ENCODE measurements at regions not wholly inside any gene's neighbourhood (a gene's known extent, or its start where the extent isn't known, plus 50 kb on each side); places are given as distances from the start of the nearest gene placed in this dataset.

GRCh38 chr3:103810167-103810566 is 1375.4 kb downstream of the ZPLD1 start:
- no peak for TF ChIP-seq CTCF (IDR thresholded peaks at IDR 0.05; ENCODE audit: control extremely low read depth, extremely low read depth)
- Histone ChIP-seq H3K36me3 (ENCODE audit: control insufficient read depth in 4 of 4, insufficient read depth in 4 of 4, low read length in 4 of 4) (no peaks in the 10 kb centered on the region), H3K9ac (ENCODE audit: insufficient read depth in 1 of 2, low read length in 2 of 2) (no peak overlapping the region), H3K9me3 (ENCODE audit: control insufficient read depth in 4 of 4, insufficient read depth in 3 of 4, low read length in 3 of 4) (peaks cover 0 to 12% (median 10%) of the 10 kb centered on the region in 4 donors), H3K27me3 (ENCODE audit: control insufficient read depth in 3 of 3, insufficient read depth in 3 of 3, low read length in 2 of 3) (no peaks in the 10 kb centered on the region), H3K4me3 (no peak overlapping the region), H3K4me1 (ENCODE audit: control insufficient read depth in 5 of 5, insufficient read depth in 5 of 5, low read length in 5 of 5) (no peaks in the 10 kb centered on the region), H3K27ac (ENCODE audit: low read depth in 1 of 2, low read length in 1 of 2) (no peak overlapping the region)
- DNase-seq (no peak), ATAC-seq (ENCODE audit: insufficient read depth, low FRiP score) (no peak)
- WGBS, 2 donors: 82% methylated on average over 2 of the region's 2 CpGs

- DNase-seq: no peak
- ATAC-seq (ENCODE audit: insufficient read depth, low FRiP score): no peak
- WGBS, 2 donors: 83 to 97% methylated on average over 1 of the region's 1 CpG
- H3K4me1 ChIP-seq (ENCODE audit: control insufficient read depth in 5 of 5, insufficient read depth in 5 of 5, low read length in 5 of 5): no peaks in the 10 kb centered on the region
- no peaks in the 10 kb centered on the region for H3K36me3 ChIP-seq (ENCODE audit: control insufficient read depth in 4 of 4, insufficient read depth in 4 of 4, low read length in 4 of 4)
- no peaks in the 10 kb centered on the region for H3K27me3 ChIP-seq (ENCODE audit: control insufficient read depth in 3 of 3, insufficient read depth in 3 of 3, low read length in 2 of 3)
- H3K9me3 ChIP-seq (ENCODE audit: control insufficient read depth in 4 of 4, insufficient read depth in 3 of 4, low read length in 3 of 4): peaks cover 0 to 8% (median 0%) of the 10 kb centered on the region in 4 donors
- no peak for TF ChIP-seq CTCF (IDR thresholded peaks at IDR 0.05; ENCODE audit: control extremely low read depth, extremely low read depth)
- H3K27ac ChIP-seq (ENCODE audit: low read depth in 1 of 2, low read length in 1 of 2): no peak overlapping the region
- H3K9ac ChIP-seq (ENCODE audit: insufficient read depth in 1 of 2, low read length in 2 of 2): no peak overlapping the region
- no peak overlapping the region for H3K4me3 ChIP-seq
Observed at GRCh38 chr3:103813955-103814354, 1379.1 kb downstream of the ZPLD1 start.

- Histone ChIP-seq H3K27me3 (ENCODE audit: control insufficient read depth in 3 of 3, insufficient read depth in 3 of 3, low read length in 2 of 3) (no peaks in the 10 kb centered on the region), H3K36me3 (ENCODE audit: control insufficient read depth in 4 of 4, insufficient read depth in 4 of 4, low read length in 4 of 4) (no peaks in the 10 kb centered on the region), H3K4me1 (ENCODE audit: control insufficient read depth in 5 of 5, insufficient read depth in 5 of 5, low read length in 5 of 5) (no peaks in the 10 kb centered on the region), H3K4me3 (no peak overlapping the region), H3K27ac (ENCODE audit: low read depth in 1 of 2, low read length in 1 of 2) (no peak overlapping the region), H3K9me3 (ENCODE audit: control insufficient read depth in 4 of 4, insufficient read depth in 3 of 4, low read length in 3 of 4) (no peaks in the 10 kb centered on the region), H3K9ac (ENCODE audit: insufficient read depth in 1 of 2, low read length in 2 of 2) (no peak overlapping the region)
- 77% methylated on average over 3 of the region's 3 CpGs for WGBS, 2 donors
- no peak for TF ChIP-seq CTCF (IDR thresholded peaks at IDR 0.05; ENCODE audit: control extremely low read depth, extremely low read depth)
- no peak for DNase-seq
- no peak for ATAC-seq (ENCODE audit: insufficient read depth, low FRiP score)
Observed at GRCh38 chr3:103818398-103818797, 1383.6 kb downstream of the ZPLD1 start.

GRCh38 chr3:103818800-103819199 is 1384.0 kb downstream of the ZPLD1 start:
- no peak for DNase-seq
- WGBS, 2 donors: 56 to 57% methylated on average over 2 of the region's 2 CpGs

More at GRCh38 chr3:103818800-103819199, 1384.0 kb downstream of the ZPLD1 start:
- TF ChIP-seq CTCF (IDR thresholded peaks at IDR 0.05; ENCODE audit: control extremely low read depth, extremely low read depth): no peak
- no peak overlapping the region for H3K27ac ChIP-seq (ENCODE audit: low read depth in 1 of 2, low read length in 1 of 2)
- ATAC-seq (ENCODE audit: insufficient read depth, low FRiP score): no peak
- no peak overlapping the region for H3K9ac ChIP-seq (ENCODE audit: insufficient read depth in 1 of 2, low read length in 2 of 2)
- H3K27me3 ChIP-seq (ENCODE audit: control insufficient read depth in 3 of 3, insufficient read depth in 3 of 3, low read length in 2 of 3): no peaks in the 10 kb centered on the region
- H3K4me1 ChIP-seq (ENCODE audit: control insufficient read depth in 5 of 5, insufficient read depth in 5 of 5, low read length in 5 of 5): no peaks in the 10 kb centered on the region
- H3K9me3 ChIP-seq (ENCODE audit: control insufficient read depth in 4 of 4, insufficient read depth in 3 of 4, low read length in 3 of 4): no peaks in the 10 kb centered on the region
- no peak overlapping the region for H3K4me3 ChIP-seq
- H3K36me3 ChIP-seq (ENCODE audit: control insufficient read depth in 4 of 4, insufficient read depth in 4 of 4, low read length in 4 of 4): no peaks in the 10 kb centered on the region

All from lung (tissue), 11 donors.